ENCODE measurements at regions not wholly inside any gene's neighbourhood (a gene's known extent, or its start where the extent isn't known, plus 50 kb on each side); places are given as distances from the start of the nearest gene placed in this dataset.

DNA sequence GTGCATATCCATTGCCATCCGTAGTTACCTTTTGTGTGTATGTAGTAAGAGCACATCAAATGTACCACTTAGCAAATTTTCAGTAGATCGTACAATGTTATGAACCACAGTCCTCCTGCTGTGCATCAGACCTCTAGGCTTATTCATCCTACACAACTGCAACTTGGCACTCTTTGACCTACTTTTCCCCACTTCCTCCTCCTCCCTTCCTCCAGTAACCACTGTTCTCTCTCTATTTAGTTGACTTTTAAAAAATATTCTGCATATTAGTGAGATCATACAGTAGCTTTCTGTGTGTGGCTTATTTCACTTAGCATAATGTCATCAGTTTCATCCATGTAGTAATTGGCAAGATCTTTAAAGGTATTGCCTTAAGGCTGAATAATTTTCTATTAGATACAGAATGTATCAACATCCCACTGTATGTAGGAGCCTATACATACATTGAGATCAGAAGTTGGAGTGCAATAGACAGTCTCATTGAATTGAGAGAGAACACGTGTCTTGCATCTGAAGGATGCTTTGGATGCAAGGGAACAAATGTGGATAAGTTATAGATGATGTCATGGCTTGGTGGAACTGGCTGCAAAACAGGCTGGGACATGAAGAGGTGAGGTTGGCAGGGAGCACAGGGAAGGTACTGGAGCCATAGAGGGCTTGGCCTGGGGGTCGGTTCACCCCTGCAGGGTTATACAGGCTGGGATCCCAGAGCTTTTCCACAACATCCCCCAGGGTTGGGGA lies 83.0 kb upstream of the FAM180A start:
- intact Hi-C loops (cut with DNase I; ENCODE audit: low total_unique reads): no loop called here
- Histone ChIP-seq H3K27ac (no peak overlapping the region), H3K27me3 (no peaks in the 10 kb centered on the region), H3K36me3 (no peaks in the 10 kb centered on the region), H3K9me3 (no peaks in the 10 kb centered on the region), H3K4me3 (no peak overlapping the region), H3K4me1 (no peaks in the 10 kb centered on the region)
- no peak for DNase-seq (ENCODE audit: low spot score in 2 of 2)
- no peak for TF ChIP-seq POLR2AphosphoS5 (IDR thresholded peaks at IDR 0.05)
- TF ChIP-seq, protein P1, sequence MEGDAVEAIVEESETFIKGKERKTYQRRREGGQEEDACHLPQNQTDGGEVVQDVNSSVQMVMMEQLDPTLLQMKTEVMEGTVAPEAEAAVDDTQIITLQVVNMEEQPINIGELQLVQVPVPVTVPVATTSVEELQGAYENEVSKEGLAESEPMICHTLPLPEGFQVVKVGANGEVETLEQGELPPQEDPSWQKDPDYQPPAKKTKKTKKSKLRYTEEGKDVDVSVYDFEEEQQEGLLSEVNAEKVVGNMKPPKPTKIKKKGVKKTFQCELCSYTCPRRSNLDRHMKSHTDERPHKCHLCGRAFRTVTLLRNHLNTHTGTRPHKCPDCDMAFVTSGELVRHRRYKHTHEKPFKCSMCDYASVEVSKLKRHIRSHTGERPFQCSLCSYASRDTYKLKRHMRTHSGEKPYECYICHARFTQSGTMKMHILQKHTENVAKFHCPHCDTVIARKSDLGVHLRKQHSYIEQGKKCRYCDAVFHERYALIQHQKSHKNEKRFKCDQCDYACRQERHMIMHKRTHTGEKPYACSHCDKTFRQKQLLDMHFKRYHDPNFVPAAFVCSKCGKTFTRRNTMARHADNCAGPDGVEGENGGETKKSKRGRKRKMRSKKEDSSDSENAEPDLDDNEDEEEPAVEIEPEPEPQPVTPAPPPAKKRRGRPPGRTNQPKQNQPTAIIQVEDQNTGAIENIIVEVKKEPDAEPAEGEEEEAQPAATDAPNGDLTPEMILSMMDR (IDR thresholded peaks at IDR 0.05): no peak
- TF ChIP-seq POLR2A (IDR thresholded peaks at IDR 0.05): no peak

DNA sequence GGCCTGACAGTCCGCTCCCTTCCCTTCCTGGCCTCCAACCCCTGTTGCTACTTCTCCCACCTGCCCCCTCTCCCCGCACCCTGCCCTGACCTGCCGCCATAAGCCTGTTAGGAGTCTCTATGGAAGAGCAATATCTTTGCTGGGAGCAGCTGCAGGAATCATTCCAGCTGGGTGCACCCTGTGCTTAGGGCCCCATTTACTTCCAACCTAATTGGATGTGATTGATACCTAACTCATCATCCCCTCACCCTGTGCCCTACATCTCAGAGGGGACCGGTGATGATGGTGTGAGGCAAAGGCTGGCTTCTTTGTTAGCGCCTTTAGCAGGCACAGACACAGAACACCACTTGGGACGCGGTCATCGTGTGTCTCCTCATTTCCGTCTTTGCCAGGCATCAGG lies 80.0 kb upstream of the FAM180A start:
- Histone ChIP-seq H3K27ac (no peak overlapping the region), H3K27me3 (no peaks in the 10 kb centered on the region), H3K4me1 (no peaks in the 10 kb centered on the region), H3K36me3 (no peaks in the 10 kb centered on the region), H3K9me3 (no peaks in the 10 kb centered on the region), H3K4me3 (no peak overlapping the region)
- no peak for TF ChIP-seq POLR2A (IDR thresholded peaks at IDR 0.05)
- DNase-seq (ENCODE audit: low spot score in 2 of 2): no peak
- intact Hi-C loops (cut with DNase I; ENCODE audit: low total_unique reads): no loop called here

DNA sequence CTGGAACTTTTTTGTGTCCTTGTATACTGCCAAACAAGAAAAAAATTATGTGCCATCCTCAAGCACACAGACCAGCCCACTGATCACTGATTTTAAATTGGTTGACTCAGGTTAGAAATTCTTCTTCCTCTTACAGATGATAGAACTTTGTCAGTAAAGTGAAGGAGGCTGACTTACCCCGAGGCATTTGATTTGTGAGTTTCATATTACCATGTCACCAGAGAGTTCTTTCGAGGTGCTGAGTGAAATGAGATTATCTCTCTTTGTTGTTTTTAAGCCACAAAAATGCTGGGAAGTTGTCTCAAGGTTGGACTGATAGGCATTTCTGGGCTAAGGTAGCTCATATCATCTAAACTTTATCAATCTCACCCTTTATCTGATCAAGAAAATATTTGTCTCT lies 78.8 kb upstream of the FAM180A start:
- DNase-seq (ENCODE audit: low spot score in 2 of 2): no peak
- H3K36me3 ChIP-seq: no peaks in the 10 kb centered on the region
- intact Hi-C loops (cut with DNase I; ENCODE audit: low total_unique reads): no loop called here
- no peaks in the 10 kb centered on the region for H3K27me3 ChIP-seq
- H3K4me1 ChIP-seq: no peaks in the 10 kb centered on the region
- no peaks in the 10 kb centered on the region for H3K9me3 ChIP-seq
- TF ChIP-seq, protein P1 (IDR thresholded peaks at IDR 0.05): no peak
- TF ChIP-seq POLR2AphosphoS5 (IDR thresholded peaks at IDR 0.05) (no peak), POLR2A (IDR thresholded peaks at IDR 0.05) (no peak)
- no peak overlapping the region for H3K4me3 ChIP-seq
- no peak overlapping the region for H3K27ac ChIP-seq

DNA sequence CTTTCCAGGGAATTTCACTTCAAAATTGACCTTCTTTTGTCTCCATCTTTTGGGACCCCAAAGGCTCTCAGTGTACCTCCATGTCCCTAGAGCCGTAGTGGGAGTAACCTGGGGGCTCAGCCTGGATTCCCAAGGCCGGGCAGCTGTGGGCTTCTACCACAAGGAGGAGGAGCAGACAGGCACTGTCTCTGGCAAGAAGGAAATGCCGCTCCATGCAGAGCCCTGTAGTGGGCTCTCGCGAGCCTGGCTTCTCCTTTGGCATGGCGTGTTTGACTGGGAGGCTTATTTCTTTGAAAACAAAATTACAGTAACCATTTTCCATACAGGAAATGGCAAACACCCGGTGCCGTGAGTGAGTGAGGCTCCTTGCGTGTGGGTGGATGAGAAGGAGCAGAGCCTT lies 76.8 kb upstream of the FAM180A start:
- no peak for DNase-seq (ENCODE audit: low spot score in 2 of 2)
- TF ChIP-seq, protein P1 (IDR thresholded peaks at IDR 0.05): no peak
- TF ChIP-seq POLR2A (IDR thresholded peaks at IDR 0.05) (no peak), POLR2AphosphoS5 (IDR thresholded peaks at IDR 0.05) (no peak)
- no peaks in the 10 kb centered on the region for H3K36me3 ChIP-seq

DNA sequence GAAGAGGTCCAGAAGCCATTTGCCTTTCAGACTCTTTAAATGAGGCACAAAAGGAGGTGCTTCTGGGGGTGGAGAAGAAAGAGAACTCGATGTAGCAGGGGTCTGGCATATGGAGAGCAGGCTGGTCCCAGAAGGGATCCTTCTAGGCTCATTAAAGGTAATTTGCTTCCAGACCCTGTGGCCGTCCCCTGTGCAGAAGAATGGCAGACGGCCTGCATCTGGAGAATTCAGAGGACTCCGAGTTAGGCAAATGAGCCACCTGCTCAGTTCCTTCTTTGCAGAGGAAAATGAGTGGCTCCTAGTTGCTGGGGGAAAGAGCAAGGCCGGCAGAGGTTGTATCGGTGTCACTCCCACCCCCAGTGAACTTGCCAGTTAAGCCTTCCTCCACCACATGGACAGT lies 73.8 kb upstream of the FAM180A start:
- Histone ChIP-seq H3K27me3 (no peaks in the 10 kb centered on the region), H3K36me3 (no peaks in the 10 kb centered on the region), H3K9me3 (no peaks in the 10 kb centered on the region), H3K27ac (no peak overlapping the region), H3K4me3 (no peak overlapping the region), H3K4me1 (no peaks in the 10 kb centered on the region)
- DNase-seq (ENCODE audit: low spot score in 2 of 2): no peak
- intact Hi-C loops (cut with DNase I; ENCODE audit: low total_unique reads): loop anchor here (5.0 kb wide), 1 partner anchor 110 kb away; no protein-coding TSS in a partner anchor
- TF ChIP-seq POLR2AphosphoS5 (IDR thresholded peaks at IDR 0.05) (no peak), POLR2A (IDR thresholded peaks at IDR 0.05) (no peak)
- TF ChIP-seq, protein P1 (IDR thresholded peaks at IDR 0.05): no peak

More for the DNA sequence above, 76.8 kb upstream of the FAM180A start:
- no peaks in the 10 kb centered on the region for H3K27me3 ChIP-seq
- intact Hi-C loops (cut with DNase I; ENCODE audit: low total_unique reads): no loop called here
- H3K9me3 ChIP-seq: no peaks in the 10 kb centered on the region
- H3K4me3 ChIP-seq: no peak overlapping the region
- H3K27ac ChIP-seq: no peak overlapping the region
- no peaks in the 10 kb centered on the region for H3K4me1 ChIP-seq

All from breast epithelium (tissue), 4 donors.